Activated T-helper 17 cell treated with anti-CD3 and anti-CD28 coated beads, Interleukin-2, amount 50 U/mL, for 72 hours (primary cell): ENCODE measurements at regions not wholly inside any gene's neighbourhood (a gene's known extent, or its start where the extent isn't known, plus 50 kb on each side); places are given as distances from the start of the nearest gene placed in this dataset.
"Not testable (repeated sequence)": the region's sequence is repeated elsewhere in the genome, so short reads cannot be mapped to it uniquely, and the experiment has no call there.

ENCODE experiments used
- ATAC-seq: fragments of 150-1000 bp; cut with Tn5 transposase; replicated peaks from 2 replicates; pipeline ENCODE4 v1.10.0; 2021; ENCODE audit warnings: mild to moderate bottlenecking, moderate library complexity
- H3K27ac Mint-ChIP-seq: one replicate; pipeline ENCODE4 v1.8.0; 2022; ENCODE audit warnings: mixed read lengths
- H3K27me3 Mint-ChIP-seq: one replicate; pipeline ENCODE4 v1.8.0; 2022; ENCODE audit warnings: mixed read lengths
- H3K36me3 Mint-ChIP-seq: one replicate; pipeline ENCODE4 v1.8.0; 2022; ENCODE audit warnings: low read depth, mild to moderate bottlenecking, mixed read lengths
- H3K4me1 Mint-ChIP-seq: one replicate; pipeline ENCODE4 v1.8.0; 2022; ENCODE audit warnings: mixed read lengths
- H3K4me3 Mint-ChIP-seq: one replicate; pipeline ENCODE4 v1.8.0; 2022; ENCODE audit warnings: mild to moderate bottlenecking, mixed read lengths
- H3K9me3 Mint-ChIP-seq: one replicate; pipeline ENCODE4 v1.8.0; 2022; ENCODE audit warnings: mixed read lengths

DNA sequence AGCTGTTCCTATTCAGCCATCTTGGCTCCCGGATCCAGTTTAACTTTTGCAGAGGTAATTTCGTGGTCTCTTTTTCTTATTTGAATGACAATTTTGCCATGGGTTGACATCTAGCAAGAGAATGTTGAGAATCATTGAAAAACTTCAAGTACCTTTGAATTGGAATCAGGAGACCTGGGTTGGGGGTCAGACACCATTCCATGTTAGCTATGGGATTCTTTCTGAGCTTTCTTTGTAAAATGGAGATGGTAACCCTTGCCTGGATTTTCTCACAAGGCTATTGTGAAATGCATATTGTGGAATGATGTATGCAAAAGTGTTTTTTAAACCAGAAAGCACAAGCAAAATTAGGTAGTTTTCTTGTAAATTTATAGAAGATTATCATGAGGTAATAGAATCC lies 79.1 kb upstream of the HAND2 start:
- peaks cover 3% of the 10 kb centered on the region for H3K27me3 Mint-ChIP-seq
- H3K9me3 Mint-ChIP-seq = no peaks in the 10 kb centered on the region
- no peaks in the 10 kb centered on the region for H3K4me1 Mint-ChIP-seq
- H3K27ac Mint-ChIP-seq = no peak overlapping the region
- H3K36me3 Mint-ChIP-seq = no peaks in the 10 kb centered on the region
- H3K4me3 Mint-ChIP-seq = no peak overlapping the region
- no peak for ATAC-seq

DNA sequence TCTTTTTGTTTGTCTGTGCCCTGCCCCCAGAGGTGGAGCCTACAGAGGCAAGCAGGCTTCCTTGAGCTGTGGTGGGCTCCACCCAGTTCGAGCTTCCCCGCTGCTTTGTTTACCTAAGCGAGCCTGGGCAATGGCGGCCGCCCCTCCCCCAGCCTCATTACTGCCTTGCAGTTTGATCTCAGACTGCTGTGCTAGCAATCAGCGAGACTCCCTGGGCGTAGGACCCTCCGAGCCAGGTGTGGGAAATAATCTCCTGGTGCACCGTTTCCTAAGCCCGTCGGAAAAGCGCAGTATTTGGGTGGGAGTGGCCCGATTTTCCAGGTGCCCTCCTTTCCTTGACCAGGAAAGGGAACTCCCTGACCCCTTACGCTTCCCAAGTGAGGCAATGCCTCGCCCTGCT lies 78.6 kb upstream of the HAND2 start:
- not testable (repeated sequence) for H3K9me3 Mint-ChIP-seq, ATAC-seq, H3K4me1 Mint-ChIP-seq, H3K36me3 Mint-ChIP-seq, H3K4me3 Mint-ChIP-seq, H3K27me3 Mint-ChIP-seq, H3K27ac Mint-ChIP-seq

DNA sequence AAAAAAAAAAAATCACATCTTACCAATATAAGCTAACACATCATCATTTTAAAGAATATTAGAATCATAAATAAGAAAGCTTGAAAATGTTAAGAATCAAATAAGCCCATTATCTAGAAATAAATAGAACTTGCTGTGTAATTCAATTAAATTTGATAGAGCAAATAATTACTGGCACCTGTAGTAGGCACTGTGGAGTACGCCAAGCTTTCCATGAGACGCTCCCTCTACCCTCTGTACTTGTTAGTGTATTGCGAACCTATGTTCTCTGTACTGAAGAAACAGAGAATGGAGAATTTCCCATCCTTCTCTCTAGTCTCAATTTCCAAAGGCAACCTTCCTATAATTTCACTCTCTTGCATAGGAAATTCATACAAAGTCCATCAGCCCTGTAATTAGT lies 61.7 kb upstream of the HAND2 start:
- Mint-ChIP-seq H3K36me3 (no peaks in the 10 kb centered on the region), H3K4me3 (no peak overlapping the region), H3K9me3 (no peaks in the 10 kb centered on the region), H3K27me3 (peaks cover 9% of the 10 kb centered on the region), H3K4me1 (no peaks in the 10 kb centered on the region), H3K27ac (no peak overlapping the region)
- ATAC-seq = no peak

GRCh38 chr4:173590697-173591096 lies 60.7 kb upstream of the HAND2 start:
- no peaks in the 10 kb centered on the region for H3K36me3 Mint-ChIP-seq
- ATAC-seq = no peak

DNA sequence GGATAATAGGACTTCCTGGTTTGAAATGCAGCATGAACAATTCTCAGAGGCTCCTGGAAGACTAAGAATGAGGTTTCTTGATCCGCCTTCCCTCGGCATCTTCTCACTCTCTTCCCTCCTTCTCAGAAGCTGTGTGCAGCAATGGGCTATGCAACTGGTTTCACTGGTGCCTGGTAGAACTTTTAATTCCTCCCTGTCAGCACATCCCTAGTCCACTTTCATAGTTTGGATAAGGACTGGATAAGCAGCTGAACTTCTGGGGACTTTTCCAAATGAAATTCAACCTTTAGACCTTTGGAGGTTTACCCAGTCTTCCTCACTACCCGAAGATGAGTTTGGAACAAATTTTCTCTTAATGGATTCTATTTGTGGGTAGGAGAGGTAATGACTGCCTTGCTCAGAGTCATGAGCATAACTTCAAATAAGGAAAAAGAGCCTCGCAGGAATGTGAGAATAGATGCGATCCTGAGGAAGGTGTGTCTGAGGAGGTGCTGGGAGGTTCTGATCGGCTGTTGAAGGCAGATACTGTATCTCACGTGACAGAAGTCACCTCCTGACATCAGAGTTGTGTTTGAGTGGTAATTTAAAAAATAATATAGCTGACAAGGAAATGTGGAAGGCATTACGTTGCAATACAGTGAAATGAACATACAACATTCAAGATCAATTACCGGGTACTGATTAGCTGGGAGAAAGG lies 56.0 kb upstream of the HAND2 start:
- H3K9me3 Mint-ChIP-seq = no peaks in the 10 kb centered on the region
- no peaks in the 10 kb centered on the region for H3K36me3 Mint-ChIP-seq
- no peak for ATAC-seq
- H3K4me1 Mint-ChIP-seq = no peaks in the 10 kb centered on the region
- no peak overlapping the region for H3K4me3 Mint-ChIP-seq
- peaks cover 5% of the 10 kb centered on the region for H3K27me3 Mint-ChIP-seq
- H3K27ac Mint-ChIP-seq = no peak overlapping the region

More at GRCh38 chr4:173590697-173591096, 60.7 kb upstream of the HAND2 start:
- Mint-ChIP-seq H3K27ac (no peak overlapping the region), H3K27me3 (peaks cover 5% of the 10 kb centered on the region), H3K9me3 (no peaks in the 10 kb centered on the region), H3K4me3 (no peak overlapping the region), H3K4me1 (no peaks in the 10 kb centered on the region)

GRCh38 chr4:173584506-173584905 lies 54.5 kb upstream of the HAND2 start:
- H3K9me3 Mint-ChIP-seq = no peaks in the 10 kb centered on the region

More at GRCh38 chr4:173584506-173584905, 54.5 kb upstream of the HAND2 start:
- no peaks in the 10 kb centered on the region for H3K4me1 Mint-ChIP-seq
- no peak overlapping the region for H3K27ac Mint-ChIP-seq
- H3K36me3 Mint-ChIP-seq = no peaks in the 10 kb centered on the region
- H3K4me3 Mint-ChIP-seq = no peak overlapping the region
- peaks cover 1% of the 10 kb centered on the region for H3K27me3 Mint-ChIP-seq
- no peak for ATAC-seq
